NCI-H1092 treated with DMSO at 0.1 percent for 48 hours (cell line): ENCODE measurements at regions not wholly inside any gene's neighbourhood (a gene's known extent, or its start where the extent isn't known, plus 50 kb on each side); places are given as distances from the start of the nearest gene placed in this dataset.

Experiments
- DNase-seq: peaks from one replicate; lab custom pipeline; 2025; lab: John Stamatoyannopoulos, UW

- DNase-seq = no peak
Observed at GRCh38 chr15:29873947-29874411, 51.7 kb upstream of the TJP1 start.

DNA sequence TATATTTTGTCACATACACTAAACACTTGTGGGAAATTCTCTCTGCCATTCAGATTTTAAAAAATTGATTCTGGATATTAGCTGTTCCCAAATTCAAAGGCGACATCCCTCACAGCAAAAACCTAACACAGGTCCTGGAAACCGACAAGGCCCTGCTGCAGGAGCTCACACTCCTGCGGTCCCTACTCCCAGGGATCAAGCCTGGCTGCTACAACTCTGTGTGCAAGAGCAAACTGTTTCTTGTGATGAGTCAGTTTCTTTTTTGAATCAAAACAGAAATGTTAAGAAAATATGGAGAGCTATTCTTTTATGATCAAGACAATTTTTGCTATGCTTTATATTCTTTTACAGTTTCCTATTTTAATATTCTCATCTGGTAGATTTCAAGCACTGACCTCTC is 51.0 kb upstream of the TJP1 start:
- DNase-seq = no peak

DNA sequence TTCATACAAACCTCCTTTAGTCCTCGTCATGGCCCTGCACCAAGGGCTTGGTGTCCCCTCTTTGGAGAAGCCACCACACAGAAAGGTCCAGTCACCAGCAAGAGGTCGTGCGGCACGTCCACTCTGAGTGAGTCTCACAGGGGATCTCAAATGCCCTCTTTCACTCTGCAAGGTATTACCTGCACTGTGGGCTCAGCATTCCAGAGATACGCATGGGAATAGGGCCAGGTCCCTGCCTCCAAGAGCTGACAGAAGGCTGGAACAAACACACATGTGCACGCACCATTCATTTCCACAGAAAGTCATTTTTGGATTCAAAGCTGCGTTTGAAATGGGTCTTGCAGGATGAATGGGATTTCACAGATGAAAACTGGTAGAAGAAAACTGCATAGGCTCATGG is 50.4 kb upstream of the TJP1 start:
- DNase-seq = no peak
